ENCODE measurements at regions not wholly inside any gene's neighbourhood (a gene's known extent, or its start where the extent isn't known, plus 50 kb on each side); places are given as distances from the start of the nearest gene placed in this dataset.

DNA sequence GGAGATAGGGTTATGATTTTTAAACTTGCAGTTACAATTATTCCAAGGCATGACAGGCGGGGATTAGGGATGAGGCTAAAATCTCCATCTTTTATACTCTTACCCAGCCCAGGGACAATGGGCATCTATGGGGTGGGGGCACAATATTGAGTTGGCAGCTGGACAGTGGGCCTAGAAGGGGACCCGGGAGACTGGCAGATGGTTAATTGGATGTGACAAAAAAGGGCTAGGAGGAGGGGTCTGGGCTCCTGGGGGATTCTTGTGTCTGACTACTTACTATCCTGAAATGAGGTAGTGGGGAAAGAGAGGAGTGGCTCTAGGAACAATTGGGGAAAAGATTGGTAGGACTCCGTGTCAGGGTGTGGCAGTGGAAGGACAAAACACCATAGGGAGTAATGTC is 53.0 kb upstream of the ROPN1 start:
- no peak overlapping the region for H3K4me3 ChIP-seq (ENCODE audit: low read depth in 1 of 3, low read length in 3 of 3)
- H3K4me1 ChIP-seq (ENCODE audit: control insufficient read depth in 4 of 4, insufficient read depth in 4 of 4, low read length in 3 of 4) = no peaks in the 10 kb centered on the region
- no peak overlapping the region for H3K9ac ChIP-seq (ENCODE audit: low read depth in 1 of 2, low read length in 2 of 2)
- H3K36me3 ChIP-seq (ENCODE audit: control insufficient read depth in 4 of 4, insufficient read depth in 3 of 4, low read depth in 1 of 4, low read length in 3 of 4) = no peaks in the 10 kb centered on the region
- no peaks in the 10 kb centered on the region for H3K27me3 ChIP-seq (ENCODE audit: control insufficient read depth in 4 of 4, insufficient read depth in 4 of 4, low read length in 3 of 4)
- TF ChIP-seq SP1 (IDR thresholded peaks at IDR 0.05) (no peak), RXRA (IDR thresholded peaks at IDR 0.05) (no peak), RAD21 (IDR thresholded peaks at IDR 0.05) (no peak)
- TF ChIP-seq, protein P1, sequence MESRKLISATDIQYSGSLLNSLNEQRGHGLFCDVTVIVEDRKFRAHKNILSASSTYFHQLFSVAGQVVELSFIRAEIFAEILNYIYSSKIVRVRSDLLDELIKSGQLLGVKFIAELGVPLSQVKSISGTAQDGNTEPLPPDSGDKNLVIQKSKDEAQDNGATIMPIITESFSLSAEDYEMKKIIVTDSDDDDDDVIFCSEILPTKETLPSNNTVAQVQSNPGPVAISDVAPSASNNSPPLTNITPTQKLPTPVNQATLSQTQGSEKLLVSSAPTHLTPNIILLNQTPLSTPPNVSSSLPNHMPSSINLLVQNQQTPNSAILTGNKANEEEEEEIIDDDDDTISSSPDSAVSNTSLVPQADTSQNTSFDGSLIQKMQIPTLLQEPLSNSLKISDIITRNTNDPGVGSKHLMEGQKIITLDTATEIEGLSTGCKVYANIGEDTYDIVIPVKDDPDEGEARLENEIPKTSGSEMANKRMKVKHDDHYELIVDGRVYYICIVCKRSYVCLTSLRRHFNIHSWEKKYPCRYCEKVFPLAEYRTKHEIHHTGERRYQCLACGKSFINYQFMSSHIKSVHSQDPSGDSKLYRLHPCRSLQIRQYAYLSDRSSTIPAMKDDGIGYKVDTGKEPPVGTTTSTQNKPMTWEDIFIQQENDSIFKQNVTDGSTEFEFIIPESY (IDR thresholded peaks at IDR 0.05) = no peak
- TF ChIP-seq, protein P2, sequence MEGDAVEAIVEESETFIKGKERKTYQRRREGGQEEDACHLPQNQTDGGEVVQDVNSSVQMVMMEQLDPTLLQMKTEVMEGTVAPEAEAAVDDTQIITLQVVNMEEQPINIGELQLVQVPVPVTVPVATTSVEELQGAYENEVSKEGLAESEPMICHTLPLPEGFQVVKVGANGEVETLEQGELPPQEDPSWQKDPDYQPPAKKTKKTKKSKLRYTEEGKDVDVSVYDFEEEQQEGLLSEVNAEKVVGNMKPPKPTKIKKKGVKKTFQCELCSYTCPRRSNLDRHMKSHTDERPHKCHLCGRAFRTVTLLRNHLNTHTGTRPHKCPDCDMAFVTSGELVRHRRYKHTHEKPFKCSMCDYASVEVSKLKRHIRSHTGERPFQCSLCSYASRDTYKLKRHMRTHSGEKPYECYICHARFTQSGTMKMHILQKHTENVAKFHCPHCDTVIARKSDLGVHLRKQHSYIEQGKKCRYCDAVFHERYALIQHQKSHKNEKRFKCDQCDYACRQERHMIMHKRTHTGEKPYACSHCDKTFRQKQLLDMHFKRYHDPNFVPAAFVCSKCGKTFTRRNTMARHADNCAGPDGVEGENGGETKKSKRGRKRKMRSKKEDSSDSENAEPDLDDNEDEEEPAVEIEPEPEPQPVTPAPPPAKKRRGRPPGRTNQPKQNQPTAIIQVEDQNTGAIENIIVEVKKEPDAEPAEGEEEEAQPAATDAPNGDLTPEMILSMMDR (IDR thresholded peaks at IDR 0.05; ENCODE audit: low read depth, low read length, missing input control) = no peak
- no peak overlapping the region for H3K27ac ChIP-seq (ENCODE audit: low read depth in 1 of 2, low read length in 2 of 2)
- H3K9me3 ChIP-seq (ENCODE audit: control insufficient read depth in 4 of 4, low read length in 3 of 4) = no peaks in the 10 kb centered on the region
- DNase-seq (ENCODE audit: low spot score) = no peak
- 85% methylated on average over 3 of the region's 3 CpGs for WGBS

DNA sequence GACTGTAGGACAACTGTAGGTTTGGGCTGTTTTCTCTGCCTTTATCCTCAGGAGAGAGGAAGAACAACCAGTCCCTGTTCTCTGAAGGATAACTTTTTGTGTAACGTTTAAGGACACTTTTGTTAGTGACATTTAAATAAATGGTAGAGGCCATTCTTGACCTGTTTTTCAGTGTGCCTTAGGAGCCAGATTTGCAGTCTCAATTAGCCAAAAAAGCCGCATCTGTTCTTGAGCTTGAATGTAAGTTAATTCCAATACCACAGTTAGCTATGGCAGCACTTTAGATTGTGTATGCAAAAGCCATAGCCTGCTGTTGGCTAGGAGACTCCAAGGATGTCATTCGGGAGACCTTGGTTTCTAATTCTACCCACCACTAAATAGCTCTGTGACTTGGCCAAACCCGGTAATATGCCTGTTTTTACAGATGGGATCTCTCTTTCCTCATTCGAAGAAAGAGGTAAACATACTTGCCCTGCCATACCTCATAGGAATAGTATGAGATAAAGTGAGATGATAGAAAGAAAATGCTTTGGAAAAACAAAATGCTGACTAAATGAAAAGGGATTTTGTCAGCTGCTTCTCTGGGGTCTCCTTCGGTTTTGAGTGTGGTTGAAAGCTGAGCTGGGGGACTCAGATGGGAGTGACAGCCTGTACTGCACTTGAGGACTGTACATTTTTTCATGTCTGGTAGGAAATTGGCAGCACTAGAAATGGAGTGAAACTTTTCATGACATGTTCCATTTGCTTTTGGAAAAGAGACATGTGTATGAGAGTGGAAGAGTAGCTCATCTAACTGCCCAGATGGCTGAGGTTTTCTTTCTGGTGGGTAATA is 57.3 kb upstream of the ROPN1 start:
- peaks cover 0 to 4% (median 0%) of the 10 kb centered on the region in 4 donors for H3K27me3 ChIP-seq (ENCODE audit: control insufficient read depth in 4 of 4, insufficient read depth in 4 of 4, low read length in 3 of 4)
- no peaks in the 10 kb centered on the region for H3K9me3 ChIP-seq (ENCODE audit: control insufficient read depth in 4 of 4, low read length in 3 of 4)
- H3K4me1 ChIP-seq (ENCODE audit: control insufficient read depth in 4 of 4, insufficient read depth in 4 of 4, low read length in 3 of 4) = no peaks in the 10 kb centered on the region
- 86% methylated on average over 6 of the region's 6 CpGs for WGBS
- no peak overlapping the region for H3K9ac ChIP-seq (ENCODE audit: low read depth in 1 of 2, low read length in 2 of 2)
- H3K36me3 ChIP-seq (ENCODE audit: control insufficient read depth in 4 of 4, insufficient read depth in 3 of 4, low read depth in 1 of 4, low read length in 3 of 4) = no peaks in the 10 kb centered on the region
- no peak overlapping the region for H3K27ac ChIP-seq (ENCODE audit: low read depth in 1 of 2, low read length in 2 of 2)
- H3K4me3 ChIP-seq (ENCODE audit: low read depth in 1 of 3, low read length in 3 of 3) = no peak overlapping the region
- no peak for DNase-seq (ENCODE audit: low spot score)
- no peak for TF ChIP-seq GABPA (IDR thresholded peaks at IDR 0.05 in 1 of 2, conservative IDR thresholded peaks at IDR 0.05 in 1 of 2)
- TF ChIP-seq RXRA (IDR thresholded peaks at IDR 0.05) = no peak
- no peak for TF ChIP-seq FOXA1 (IDR thresholded peaks at IDR 0.05)
- TF ChIP-seq, protein P1 (IDR thresholded peaks at IDR 0.05) = no peak
- TF ChIP-seq HNF4A (conservative IDR thresholded peaks at IDR 0.05) = no peak
- TF ChIP-seq YY1 (IDR thresholded peaks at IDR 0.05) = no peak
- no peak for TF ChIP-seq RAD21 (IDR thresholded peaks at IDR 0.05)
- TF ChIP-seq, protein P3, sequence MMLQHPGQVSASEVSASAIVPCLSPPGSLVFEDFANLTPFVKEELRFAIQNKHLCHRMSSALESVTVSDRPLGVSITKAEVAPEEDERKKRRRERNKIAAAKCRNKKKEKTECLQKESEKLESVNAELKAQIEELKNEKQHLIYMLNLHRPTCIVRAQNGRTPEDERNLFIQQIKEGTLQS (IDR thresholded peaks at IDR 0.05) = no peak
- TF ChIP-seq FOXA2 (IDR thresholded peaks at IDR 0.05) = no peak
- no peak for TF ChIP-seq NR2F2 (IDR thresholded peaks at IDR 0.05)
- no peak for TF ChIP-seq TAF1 (conservative IDR thresholded peaks at IDR 0.05)
- no peak for TF ChIP-seq EGR1 (IDR thresholded peaks at IDR 0.05; ENCODE audit: low read depth in 2 of 2)
- TF ChIP-seq, protein P4, sequence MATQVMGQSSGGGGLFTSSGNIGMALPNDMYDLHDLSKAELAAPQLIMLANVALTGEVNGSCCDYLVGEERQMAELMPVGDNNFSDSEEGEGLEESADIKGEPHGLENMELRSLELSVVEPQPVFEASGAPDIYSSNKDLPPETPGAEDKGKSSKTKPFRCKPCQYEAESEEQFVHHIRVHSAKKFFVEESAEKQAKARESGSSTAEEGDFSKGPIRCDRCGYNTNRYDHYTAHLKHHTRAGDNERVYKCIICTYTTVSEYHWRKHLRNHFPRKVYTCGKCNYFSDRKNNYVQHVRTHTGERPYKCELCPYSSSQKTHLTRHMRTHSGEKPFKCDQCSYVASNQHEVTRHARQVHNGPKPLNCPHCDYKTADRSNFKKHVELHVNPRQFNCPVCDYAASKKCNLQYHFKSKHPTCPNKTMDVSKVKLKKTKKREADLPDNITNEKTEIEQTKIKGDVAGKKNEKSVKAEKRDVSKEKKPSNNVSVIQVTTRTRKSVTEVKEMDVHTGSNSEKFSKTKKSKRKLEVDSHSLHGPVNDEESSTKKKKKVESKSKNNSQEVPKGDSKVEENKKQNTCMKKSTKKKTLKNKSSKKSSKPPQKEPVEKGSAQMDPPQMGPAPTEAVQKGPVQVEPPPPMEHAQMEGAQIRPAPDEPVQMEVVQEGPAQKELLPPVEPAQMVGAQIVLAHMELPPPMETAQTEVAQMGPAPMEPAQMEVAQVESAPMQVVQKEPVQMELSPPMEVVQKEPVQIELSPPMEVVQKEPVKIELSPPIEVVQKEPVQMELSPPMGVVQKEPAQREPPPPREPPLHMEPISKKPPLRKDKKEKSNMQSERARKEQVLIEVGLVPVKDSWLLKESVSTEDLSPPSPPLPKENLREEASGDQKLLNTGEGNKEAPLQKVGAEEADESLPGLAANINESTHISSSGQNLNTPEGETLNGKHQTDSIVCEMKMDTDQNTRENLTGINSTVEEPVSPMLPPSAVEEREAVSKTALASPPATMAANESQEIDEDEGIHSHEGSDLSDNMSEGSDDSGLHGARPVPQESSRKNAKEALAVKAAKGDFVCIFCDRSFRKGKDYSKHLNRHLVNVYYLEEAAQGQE (IDR thresholded peaks at IDR 0.05) = no peak
- no peak for TF ChIP-seq JUND (IDR thresholded peaks at IDR 0.05)
- TF ChIP-seq SP1 (IDR thresholded peaks at IDR 0.05) = no peak
- no peak for TF ChIP-seq HNF4G (IDR thresholded peaks at IDR 0.05)
- TF ChIP-seq, protein P5, sequence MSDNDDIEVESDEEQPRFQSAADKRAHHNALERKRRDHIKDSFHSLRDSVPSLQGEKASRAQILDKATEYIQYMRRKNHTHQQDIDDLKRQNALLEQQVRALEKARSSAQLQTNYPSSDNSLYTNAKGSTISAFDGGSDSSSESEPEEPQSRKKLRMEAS (IDR thresholded peaks at IDR 0.05) = no peak

All from liver (tissue), 8 donors.